GM18511 (cell line): ENCODE measurements at regions not wholly inside any gene's neighbourhood (a gene's known extent, or its start where the extent isn't known, plus 50 kb on each side); places are given as distances from the start of the nearest gene placed in this dataset.

Experiments
- ATAC-seq: cut with Tn5 transposase; IDR thresholded peaks from one replicate; pipeline ENCODE4 v1.9.1; 2021; ENCODE audit warnings: mild to moderate bottlenecking, moderate library complexity; ENCODE audit not compliant: unreplicated experiment

DNA sequence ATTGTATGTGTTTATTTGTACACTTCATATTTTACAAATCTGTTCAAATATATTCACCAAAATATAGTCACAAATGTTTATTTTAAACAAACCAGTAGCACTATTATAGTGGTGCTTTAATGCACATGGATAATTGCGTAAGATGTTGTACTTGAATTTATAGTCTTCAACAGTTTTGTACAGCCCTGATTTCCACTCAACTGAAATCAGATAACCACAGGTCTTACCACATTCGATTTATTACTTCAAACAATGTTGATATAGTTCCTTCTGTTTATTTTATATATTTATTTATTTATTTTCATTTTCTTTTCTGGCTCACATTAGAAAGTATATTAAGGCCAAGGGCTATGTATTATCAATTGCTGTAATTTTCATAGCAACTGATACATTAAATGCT is 99.4 kb upstream of the ZNF804A start:
- ATAC-seq = no peak

DNA sequence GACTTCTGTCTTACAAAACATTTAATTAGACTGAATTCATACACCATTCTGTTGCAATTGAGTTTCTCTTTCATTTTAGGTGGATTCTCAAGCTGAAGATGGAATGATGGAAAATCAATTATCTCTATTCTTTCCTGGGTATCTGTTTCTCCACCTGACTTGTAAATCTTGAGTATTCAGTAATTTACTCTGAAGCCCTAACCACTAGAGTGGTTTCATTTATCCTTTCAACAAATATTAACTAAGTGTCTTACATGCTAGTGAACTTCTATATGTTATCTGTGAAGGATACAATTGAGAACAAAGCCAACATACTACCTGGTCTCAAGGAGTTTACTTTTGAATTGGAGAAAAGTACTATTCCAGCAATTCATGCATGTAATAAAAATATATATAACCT is 94.1 kb upstream of the ZNF804A start:
- ATAC-seq = peak; percentile 54

DNA sequence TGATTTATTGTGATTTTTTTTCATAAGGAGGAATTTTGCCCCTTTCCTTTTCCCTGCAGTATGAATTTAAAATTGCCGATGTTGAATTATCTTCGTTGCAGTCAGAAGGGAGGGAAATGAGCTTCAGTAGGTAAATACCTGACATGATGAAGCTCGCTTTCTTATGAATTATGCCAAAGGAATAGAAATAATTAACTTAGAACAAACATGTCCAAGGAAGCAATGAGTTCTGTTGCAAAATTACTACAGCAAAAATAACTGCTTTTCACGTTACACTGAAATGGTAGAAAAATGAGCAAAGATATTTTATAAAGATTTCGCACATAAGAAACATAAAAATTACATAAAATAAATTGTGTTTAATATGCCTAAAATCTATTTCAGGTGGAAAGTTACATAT is 91.1 kb upstream of the ZNF804A start:
- no peak for ATAC-seq

DNA sequence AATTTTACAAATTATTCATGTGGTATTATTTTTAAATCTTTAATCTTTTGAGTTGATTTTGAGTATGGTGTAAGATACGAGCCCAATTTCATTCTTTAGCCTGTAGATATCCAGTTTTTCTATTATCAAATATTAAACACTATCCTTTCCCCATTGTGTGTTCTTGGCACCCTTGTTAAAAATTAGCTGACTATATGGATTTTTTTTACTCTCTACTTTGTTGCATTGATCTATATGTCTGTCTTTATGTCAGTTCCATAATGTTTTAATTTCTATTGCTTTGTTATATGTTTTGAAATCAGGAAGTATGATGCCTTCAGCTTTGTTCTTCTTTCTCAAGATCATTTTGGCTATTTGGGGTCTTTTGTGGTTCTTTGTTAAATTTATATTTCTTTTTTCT is 80.9 kb upstream of the ZNF804A start:
- no peak for ATAC-seq

DNA sequence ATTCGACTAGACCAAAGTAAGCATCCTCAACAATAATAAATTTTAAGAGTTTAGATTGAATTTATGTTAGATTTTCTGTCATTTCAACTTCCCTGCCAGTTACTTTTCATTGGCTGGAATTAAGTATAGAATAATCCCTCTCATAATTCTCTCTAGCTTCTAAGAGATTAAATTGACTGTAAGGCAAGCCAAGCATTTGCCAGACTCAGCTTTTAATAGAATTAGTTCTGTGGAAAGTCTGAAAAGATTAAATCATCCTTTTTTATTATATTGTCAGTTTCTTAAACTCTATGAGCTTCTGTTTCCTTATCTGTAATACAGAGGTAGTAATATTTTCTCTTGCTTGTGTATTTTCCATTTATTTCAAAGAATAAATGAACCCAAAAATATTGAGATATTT is 77.9 kb upstream of the ZNF804A start:
- no peak for ATAC-seq

DNA sequence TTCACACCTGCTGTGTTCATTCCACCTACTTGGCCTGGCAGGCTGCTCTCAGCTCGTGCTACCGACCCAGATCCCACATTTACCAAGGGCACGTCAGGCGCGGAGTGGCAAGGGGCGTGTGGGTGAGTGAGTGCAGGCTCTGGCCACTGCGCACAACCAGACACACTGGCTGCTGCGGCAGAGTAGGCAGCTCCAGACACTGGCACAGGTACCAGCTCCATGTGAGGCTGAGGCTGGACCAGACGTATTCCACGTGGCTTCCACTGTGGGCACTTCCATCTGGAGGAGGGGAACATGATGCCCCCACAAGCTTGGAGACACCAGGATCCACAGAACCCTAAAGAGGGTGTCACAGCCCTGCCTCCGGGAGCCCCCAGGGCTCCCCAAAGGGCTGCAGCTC is 74.6 kb upstream of the ZNF804A start:
- ATAC-seq = no peak

DNA sequence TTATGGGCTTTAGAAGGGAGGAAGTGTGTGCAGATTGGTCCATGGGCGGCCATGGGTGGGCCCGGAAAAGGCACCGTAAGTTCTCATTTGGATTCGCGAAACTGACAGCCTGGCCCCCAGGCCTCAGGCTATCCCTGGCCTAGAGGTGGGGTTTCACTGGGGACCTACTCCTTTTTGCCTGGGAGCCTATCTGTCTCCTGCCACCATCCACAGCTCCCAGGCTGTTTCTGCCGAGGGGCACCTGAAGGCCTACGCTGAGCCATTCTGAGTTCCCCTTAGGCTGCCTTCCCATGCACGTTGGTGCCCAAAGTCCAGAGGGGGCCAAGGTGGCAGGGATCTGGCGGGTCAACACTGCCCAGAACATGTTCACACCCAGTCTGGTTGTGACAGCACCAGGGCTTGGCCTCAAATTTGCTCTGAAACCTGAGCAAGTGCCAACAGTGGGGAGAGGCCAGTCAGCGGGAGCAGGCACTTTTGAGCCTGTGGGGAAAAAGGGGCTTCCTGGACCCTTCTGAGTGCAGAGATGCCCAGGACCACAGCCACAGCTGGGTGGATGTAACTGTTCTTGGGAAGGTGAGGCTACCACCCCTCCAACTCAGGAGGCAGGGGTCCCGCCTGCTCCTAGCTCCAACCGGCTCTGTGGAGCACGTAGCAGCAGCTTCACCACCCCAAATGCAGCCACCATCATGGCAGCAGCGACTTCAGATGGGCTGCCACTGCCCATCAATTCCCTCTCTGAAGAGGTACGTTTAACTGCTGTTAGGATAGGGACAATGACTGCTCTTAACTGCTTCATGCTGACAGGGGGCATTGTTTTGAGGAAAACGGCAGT is 73.6 kb upstream of the ZNF804A start:
- no peak for ATAC-seq

DNA sequence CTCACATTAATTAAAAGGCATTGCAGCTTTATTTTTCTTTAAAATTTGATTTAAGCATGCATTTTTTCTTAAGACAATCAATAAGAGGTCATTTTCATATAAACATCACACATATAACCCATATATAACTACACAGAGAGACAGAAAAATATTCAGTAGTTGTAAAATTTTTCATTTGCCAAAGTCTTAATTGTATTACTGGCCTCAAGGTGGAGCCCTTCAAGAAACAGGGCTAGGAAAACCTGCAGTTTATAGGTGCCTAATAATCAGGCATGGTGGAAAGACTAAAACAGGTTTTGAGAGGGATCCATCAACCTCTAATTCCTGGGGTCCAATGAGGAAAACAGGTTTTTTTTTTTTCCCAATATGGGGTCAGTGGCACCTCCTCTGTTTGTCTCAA is 71.3 kb upstream of the ZNF804A start:
- ATAC-seq = no peak

DNA sequence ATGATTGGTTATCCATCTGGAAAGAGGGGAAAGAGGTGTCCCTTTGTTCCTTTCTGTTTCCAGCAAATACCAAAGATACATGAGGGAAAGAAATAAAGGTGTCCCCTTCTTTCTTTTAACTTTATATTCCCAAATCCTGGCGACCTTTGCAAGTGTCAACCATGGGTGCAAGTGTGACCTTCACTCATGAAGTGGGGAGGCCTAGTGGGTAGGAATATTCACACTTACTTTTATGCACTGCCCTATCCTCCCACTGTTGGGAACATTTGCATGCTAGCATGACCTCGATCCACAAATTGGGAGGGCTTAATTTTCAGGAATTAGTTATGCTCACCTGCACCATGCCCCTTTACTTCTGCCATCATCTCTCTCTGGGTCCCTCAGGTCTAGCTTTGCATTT is 70.2 kb upstream of the ZNF804A start:
- ATAC-seq = no peak

DNA sequence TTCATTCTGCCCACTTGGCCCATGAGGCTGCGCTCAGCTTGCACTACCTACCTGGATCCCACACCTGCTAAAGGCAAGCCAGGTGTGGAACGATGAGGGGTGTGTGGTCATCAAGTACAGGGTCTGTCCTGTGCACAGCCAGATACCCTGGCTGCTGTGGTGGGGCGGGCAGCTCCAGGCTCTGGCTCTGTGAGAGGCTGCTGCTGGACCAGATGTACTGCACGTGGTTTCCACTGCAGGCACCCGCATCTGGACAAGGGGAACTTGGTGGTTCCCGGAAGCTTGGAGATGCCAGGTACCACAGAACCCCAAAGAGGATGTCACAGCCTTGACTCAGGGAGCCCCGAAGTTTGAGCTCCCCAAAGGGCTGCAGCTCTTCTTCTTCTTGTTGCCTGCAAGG is 68.1 kb upstream of the ZNF804A start:
- no peak for ATAC-seq

DNA sequence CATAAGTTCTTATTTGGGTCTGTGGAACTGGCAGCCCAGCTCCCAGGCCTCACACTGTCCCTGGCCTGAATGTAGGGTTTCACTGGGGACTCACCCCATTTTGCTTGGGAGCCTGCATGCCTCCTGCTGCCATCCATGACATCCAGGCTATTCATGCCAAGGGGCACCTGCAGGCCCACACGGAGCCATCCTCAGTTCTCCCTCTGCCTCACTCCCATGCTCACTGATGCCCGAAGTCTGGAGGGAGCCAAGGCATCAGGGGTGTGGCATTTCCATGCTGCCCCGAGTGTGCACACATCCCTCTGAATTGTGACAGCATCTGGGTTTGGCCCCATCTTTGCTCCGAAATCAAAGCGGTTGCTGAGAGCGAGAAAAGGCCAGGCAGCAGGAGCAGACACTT is 67.4 kb upstream of the ZNF804A start:
- ATAC-seq = no peak

DNA sequence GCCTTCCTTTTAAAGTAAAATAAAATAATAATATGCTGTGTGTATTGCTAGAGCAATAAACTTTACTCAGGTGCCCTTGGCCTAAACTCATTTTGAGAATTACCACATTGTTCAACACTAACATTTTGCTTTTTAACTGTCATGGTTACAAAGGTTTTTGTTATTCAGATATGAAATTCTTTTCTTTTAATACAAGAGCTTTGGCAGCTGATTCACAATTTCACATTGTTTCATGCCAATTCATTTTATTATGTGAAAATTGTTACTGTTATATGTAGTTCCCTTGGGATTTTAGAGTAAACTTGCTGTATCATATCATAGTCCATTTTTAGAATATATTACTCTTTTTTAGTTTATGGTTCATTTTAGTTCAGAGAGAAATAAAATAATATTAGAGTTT is 65.8 kb upstream of the ZNF804A start:
- ATAC-seq = no peak

DNA sequence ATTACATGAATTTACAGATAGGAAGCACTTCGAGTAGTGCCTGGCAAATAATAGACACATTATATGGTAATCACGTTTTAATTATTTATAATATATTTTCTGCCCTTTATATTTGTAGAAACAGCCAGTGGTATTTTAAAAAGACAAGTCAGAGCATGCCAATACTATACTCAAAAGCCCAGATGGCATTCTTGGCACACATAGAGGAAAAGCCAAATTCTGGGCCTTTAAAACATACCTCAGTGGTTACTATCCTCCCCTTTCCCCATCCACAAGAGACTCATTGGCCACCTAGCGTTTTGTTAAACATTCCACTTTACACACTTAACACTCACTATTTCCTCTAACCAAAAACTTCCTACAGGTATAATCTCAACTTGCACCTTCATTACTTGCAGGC is 63.3 kb upstream of the ZNF804A start:
- ATAC-seq = no peak

DNA sequence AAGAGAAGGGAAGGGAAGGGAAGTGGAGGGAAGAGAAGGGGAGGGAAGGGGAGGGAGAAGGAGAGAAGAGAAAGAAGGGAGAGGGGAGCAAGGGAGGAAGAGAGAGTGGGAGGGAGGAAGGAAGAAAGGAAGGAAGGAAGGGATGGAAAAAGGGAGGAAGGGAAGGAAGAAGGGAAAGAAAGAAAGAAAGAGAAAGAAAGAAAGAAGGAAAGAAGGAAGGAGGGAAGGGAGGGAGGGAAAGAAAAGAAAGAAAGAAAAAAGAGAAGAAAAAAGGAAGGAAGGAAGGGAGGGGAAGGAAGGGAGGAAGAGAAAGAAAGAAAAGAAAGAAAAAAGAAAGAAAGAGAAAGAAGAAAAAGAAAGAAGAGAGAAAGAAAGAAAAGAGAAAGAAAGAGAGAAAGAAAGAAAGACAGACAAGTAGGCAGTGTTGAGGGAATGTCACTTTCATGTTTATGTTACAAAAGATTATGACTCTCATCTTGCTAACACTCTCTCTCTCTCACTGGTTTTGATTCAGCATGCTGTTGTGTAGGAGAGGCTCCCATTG is 58.0 kb upstream of the ZNF804A start:
- ATAC-seq = no peak

DNA sequence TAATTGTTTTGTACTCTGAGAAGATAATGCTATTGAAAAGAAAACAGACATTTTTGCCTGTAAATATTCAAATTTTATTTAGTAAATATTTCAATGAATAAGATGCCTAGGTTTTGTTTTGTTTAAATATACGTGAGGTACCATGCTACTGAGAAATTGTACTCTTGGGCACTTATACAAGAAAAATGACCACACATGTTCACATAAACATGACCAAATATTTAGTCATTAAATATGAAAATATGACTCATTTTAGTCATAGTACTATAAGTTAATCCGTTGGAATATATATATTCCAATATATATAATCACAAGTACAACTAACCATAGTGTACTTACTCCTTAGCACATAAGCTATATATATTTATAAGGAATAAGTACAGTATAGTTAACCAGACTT is 56.7 kb upstream of the ZNF804A start:
- ATAC-seq = no peak

DNA sequence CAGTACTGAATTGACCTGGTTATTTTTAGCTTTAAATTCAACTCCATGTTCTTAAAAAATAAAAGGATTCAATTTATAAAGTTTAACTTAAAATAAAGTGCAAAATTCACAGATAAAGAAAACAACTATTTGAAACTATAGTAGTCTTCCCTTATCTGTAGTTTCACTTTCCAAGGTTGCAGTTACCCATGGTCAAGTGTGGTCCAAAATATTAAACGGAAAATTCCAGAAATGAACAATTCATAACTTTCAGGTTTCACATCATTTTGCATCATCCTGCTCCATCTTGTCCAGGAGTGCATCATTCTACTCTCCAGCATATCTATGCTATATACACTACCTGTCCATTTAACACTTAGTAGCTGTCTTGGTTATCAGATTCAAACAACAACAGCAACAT is 54.5 kb upstream of the ZNF804A start:
- no peak for ATAC-seq
